Activated CD8-positive, alpha-beta memory T cell treated with anti-CD3 and anti-CD28 coated beads for 24 hours (primary cell): ENCODE measurements at regions not wholly inside any gene's neighbourhood (a gene's known extent, or its start where the extent isn't known, plus 50 kb on each side); places are given as distances from the start of the nearest gene placed in this dataset.
"Not testable (repeated sequence)": the region's sequence is repeated elsewhere in the genome, so short reads cannot be mapped to it uniquely, and the experiment has no call there.

ENCODE experiments used
- DNase-seq: peaks from one replicate; pipeline ENCODE4 v3.0.0-alpha.2; 2020

GRCh38 chr4:28116526-28117083, 1256.0 kb downstream of the STIM2 start:
- not testable (repeated sequence) for DNase-seq

GRCh38 chr4:28117084-28117682, 1256.5 kb downstream of the STIM2 start:
- DNase-seq: no peak

- DNase-seq: no peak
These were observed 1285.5 kb downstream of the STIM2 start for GRCh38 chr4:28146191-28146590.

DNA sequence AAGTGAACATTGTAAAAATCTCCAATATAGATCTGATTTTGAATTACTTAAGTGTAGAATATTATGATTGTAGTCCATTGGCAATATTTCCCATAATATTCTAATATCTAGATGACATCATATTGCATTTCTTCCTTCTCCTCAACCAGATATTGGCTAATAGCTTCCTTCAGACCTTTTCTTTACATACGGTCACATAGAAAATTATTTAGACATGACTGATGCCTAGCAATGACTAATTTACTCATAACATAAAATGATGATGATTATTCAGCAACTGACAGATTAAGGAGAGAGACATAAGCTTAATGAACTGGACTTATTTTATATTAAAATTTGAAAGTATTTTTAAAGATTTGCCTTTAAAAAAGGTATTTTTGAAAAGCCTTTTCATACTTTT, 1287.6 kb downstream of the STIM2 start:
- no peak for DNase-seq

DNA sequence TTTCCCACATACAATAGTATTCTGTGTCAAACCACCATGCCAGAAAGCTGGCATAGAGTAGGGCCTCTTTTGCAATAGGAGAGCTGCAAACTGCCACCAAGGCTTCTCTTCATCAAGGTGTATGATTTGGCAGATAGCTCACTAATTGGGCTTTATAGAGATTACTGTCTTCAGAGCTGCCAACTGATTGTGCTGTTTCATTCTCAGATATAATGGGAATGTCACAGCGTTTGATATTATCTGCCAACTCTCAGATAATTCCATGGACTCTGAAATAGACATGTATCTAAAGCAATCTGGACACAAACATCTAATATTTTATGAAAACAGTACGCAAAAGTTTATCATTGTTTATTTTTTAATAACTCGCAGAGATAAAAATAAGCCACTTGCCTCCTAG, 1289.1 kb downstream of the STIM2 start:
- DNase-seq: no peak

DNA sequence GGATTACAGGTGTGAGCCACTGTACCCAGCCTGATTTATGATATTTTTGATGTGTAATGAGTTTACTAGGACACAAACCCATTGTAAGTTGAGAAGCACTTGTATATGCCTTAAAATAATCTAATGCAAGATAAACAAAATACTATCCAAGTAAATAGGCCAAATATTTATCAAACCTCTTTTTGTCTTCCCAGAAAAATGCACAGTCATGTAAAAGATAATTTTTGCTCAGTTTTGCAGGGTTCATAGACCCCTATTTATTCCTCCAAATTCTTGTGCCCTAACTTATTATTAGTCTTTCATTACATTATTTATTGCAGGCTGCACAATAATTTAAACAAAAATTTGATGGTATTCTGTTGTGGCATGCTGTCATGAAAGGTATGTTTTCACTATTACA, 1290.7 kb downstream of the STIM2 start:
- DNase-seq: no peak

- DNase-seq: no peak
These were observed 1306.8 kb downstream of the STIM2 start for GRCh38 chr4:28167411-28167810.

DNA sequence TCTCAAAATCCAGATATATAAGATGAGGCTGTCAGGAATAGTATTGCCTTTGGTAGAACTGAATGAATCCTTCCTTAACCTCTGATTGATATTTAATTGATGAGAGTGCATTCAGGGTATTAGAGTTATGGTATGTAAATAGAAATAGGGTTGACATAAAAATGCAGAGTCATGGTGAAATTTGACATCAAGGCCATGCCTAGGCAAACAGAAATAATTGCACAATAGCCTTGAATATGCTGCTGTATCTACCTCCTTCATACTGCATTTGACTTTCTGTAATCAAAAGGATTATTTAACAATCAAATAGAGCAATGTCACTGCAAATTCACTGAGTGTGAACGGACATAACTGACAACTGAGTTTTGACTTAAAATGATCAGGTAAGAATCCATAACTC, 1316.3 kb downstream of the STIM2 start:
- DNase-seq: no peak

- no peak for DNase-seq
These were observed 1317.0 kb downstream of the STIM2 start for GRCh38 chr4:28177641-28178040.

DNA sequence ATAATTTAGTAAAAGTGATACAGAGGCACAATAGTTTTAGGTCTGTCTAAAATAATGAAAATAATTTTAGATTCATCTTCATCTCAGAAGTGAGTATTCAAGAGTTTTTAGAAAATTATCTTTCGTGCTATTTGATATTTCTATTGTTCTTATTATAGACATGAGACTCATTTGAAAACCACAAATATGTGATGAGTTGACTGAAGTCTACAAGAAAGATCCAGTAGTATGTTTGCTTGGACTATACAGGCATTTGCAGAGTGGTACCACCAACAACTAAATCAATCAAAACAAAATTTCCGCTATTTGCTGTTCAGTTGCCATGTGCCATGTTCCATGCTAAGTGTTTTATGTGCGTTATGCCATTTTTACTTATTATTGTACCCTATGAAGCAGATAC, 1318.5 kb downstream of the STIM2 start:
- no peak for DNase-seq

DNA sequence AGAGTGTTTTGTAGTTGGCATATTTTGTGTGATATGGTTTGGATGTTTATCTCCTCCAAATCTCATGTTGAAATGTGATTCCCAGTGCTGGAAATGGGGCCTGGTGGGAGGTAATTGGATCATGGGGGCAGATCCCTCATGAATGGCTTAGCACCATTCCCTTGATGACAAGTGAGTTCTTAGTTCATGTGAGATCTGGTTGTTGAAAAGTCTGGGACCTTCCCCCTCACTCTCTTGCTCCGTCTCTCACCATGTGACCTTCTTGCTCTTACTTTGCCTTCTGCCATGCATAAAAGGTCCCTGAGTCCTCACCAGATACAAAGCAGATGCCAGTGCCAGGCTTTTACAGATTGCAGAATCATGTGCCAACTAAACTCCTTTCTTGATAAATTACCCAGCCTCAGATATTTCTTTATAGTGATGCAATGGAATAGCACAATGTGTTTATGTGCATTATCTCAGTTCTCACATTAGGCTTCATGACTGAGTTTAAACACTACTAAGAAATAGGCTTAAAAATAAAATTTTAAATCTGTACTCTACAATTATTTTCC, 1348.8 kb downstream of the STIM2 start:
- no peak for DNase-seq

DNA sequence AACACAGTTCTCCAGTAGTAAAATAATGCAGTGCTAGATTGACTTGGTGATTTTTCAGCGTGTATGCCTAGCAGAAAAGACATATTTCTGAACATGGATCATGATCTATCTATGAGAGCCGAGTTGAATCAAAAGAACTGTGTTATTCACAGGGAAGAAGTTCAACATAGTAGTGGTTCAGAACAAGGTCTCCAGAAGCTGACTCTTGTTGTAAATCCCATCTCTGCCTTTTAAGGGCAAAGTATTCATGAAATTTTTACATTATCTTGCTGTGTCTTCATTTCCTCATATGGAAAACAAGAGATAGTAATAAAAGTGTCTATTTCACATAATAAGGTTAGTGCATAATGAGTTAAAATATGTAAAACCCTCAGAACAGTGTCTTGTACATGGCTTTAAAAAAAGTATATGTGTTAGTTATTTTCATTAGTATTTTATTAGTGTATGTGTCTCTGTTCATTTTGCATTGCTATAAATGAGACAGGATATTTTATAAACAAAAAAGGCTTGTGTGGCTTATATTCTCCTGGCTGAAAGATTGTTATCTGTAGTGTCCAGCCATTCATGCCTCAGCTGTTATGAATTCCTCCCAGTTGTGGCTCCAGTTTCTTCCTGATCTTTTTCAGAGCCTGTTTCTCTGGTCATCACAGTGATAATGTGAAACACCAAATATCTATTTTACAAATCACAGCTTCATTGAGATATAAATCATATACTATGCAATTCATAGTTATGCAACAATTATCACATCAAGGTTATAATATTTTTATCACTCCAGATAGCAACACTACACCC, 1351.2 kb downstream of the STIM2 start:
- DNase-seq: no peak

DNA sequence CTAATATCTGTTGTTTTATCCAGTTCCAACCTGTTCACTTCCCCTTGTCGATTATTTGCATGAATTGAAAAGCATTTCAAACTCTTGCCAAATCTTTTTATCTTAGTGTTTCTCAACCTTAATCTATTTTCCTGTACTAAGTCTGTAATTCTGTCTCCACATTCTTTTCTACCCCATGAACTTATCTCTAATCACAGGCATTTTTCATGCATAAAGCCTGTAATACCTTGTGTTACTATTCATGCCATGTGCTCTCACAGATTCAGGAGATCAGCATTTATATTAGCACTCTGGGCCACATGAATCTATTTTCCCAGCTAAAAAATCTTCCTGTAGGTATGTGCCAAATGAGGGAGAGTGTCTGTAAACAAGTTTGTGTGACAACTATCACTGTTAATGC, 1360.9 kb downstream of the STIM2 start:
- no peak for DNase-seq

DNA sequence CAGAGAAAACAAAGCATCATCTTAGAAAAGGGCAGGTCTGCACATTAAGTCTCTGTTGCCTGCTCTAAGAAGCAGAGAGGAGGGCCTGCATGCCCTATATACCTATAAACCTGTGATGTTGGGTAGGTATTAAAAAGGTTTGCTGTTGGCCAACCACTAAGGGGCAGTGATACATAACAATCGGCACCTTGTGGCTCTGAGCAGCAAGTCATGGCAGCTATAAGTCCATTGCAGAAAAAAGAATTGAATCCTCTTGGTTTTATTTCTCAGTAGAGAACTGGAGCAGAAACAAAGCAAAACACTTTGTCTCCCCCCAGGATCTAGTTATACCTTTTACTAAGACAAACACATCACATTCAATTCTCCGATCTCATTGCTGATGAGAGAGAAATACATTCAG, 1364.4 kb downstream of the STIM2 start:
- DNase-seq: no peak

DNA sequence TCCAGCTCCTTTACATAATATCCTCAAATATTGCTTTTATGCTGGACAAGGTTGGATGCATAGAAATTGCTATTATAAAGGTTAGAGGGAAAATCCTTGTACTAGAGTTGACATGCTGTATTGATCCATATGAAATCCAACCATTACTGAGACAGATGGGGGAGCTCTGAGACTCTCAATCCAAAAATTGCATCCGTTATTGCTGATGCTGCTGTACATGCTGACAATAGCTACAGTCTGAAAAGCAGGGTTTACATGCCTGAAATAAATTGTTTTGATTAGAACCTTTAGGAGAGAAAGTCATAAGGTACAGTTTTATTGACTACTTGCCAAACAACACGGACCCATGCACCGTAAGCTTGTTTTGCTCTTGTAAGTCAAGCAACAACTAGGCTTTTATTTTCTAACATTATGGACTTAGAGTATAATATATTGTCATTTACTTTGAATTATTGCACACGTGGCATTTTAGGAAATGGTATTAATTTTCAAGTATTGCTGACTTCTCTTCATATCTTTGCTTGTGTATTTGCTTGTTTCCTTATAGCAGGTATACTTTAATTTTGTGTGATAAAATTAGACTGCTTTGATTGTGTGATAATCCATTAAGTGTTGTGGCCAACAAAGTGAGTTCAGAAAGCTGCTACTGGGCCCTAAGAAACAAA, 1365.2 kb downstream of the STIM2 start:
- DNase-seq: no peak

GRCh38 chr4:28226962-28227361, 1366.3 kb downstream of the STIM2 start:
- no peak for DNase-seq

DNA sequence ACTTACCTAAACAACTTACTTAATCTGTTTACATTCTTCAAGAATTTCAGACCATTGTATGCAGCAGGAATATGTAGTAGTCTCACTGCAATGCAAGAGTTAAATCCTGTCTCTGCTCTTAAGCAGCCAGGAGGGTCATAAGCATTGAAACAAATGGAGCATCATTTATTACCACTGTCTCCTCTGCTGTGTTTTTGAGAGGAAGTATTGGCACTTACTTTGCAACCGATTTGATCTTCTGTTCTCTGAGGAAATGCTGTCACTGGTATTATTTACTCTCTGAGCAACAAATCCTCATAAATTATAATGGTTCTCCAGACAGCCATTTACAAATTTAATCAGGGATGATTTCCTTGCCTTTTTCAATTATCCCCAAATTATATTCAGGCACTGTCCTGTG, 1367.1 kb downstream of the STIM2 start:
- no peak for DNase-seq

DNA sequence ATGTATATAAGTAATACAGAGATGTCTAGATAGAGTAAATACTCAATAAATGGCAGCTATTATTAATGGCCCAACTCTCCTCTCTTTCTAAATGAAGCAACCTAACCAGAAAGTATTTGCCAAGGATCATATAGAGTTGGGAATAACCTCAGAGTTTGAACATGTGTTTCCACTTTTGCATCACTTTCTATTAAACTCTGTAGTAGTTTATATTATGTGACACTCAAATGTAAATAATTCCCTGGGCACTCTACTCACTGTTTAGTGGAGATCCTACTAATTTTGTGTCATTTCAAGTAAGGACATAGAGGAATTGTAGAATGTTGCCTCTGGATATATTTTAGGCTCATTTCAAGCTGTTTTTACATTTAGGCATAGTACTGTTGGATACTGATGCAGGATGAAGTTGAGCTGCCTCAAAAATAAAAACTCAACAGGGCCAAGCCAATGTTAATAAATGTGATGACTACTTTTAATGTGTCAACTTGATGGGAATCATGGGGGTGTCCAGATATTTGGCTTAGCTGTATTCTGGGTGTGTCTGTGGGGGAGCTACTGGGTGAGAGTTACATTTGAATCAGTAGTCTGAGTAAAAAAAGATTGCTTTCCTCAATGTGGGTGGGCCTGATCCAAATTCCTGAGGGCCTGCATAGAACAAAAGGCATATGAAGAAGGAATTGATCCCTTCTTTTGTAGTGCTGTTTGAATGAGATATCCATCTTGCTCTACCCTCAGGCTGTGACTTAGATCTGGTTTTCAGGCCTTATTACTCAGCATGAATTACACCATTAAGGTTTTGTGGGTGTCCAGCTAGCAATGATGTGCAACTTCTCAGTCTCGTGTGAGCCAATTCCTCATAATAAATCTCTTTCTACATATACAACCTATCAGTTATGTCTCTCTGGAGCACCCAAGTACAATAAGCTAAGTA, 1368.2 kb downstream of the STIM2 start:
- no peak for DNase-seq

DNA sequence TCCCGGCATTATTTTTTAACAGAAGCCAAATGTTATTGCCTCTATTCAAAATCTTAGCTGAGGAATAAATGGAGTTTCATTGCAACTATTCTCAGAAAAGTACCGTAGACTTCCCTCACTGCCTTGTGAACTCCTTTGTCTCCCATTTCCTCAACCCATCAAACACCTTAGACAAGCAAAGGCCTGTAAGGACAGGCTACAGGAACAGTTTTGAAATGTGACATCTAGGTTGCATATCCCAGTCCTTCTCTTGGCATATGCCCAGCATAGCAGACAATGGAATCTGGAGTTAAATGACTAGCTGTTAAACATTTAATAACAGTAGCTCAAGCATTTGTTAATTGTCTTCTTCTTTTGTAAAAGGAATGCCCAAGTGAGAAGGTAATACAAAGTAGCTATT, 1371.7 kb downstream of the STIM2 start:
- no peak for DNase-seq

DNA sequence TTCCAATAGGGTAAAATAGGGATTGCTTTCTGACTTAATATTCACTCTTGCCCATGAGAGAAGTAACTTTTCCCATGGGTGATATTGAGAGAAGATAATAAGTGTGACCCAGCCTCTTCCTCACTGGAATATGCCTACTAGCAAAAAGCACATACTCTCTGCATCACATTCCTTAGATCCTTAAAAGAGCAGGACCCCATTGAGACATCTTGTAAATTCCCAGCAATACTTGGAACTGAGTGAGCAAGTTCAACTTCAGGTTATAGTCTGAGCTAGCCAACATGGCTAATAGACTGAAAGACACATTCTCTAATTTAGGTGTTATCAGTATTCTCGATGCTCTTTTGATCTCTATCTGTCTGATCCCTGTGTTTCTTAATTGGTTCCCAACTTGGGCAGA, 1372.3 kb downstream of the STIM2 start:
- DNase-seq: no peak

DNA sequence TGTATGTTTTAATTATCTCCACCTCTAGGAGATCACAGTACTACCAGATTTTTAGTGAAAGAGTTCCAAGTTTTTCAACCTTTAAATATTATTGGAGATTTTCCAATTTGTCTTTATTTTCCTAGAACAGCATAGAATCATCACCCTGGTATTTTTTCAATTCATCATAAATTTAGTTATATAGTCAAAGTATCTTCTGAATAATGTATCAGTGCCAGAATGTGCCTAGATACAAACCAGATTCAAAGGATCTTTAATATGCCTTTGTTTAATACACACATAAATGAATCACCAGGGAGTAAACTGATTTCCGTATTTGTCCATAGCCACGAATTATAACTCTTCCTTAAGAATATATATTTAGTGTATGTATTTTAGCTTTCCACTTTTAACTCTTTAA, 1373.1 kb downstream of the STIM2 start:
- no peak for DNase-seq

DNA sequence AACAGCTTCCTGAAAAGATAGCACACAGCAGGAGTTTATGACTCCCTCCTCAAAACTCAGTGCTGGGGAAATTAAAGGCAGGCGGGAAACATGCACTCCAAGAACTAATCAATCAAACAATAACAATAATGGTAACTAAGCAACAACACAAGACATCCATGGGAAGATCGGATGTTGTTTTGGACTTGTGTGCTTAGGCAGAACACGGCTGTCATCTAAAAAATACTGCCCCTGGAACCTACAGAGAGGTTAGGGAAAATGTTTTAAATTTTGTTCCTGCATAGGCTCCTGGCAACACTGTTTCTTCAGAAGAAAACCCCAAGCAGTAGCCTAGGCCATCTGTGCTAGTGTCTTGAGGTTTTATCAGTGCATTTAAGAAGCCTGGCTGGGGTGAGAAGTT, 1378.2 kb downstream of the STIM2 start:
- no peak for DNase-seq

GRCh38 chr4:28241021-28241420, 1380.4 kb downstream of the STIM2 start:
- DNase-seq: no peak
